PC-9 (cell line): ENCODE measurements at regions not wholly inside any gene's neighbourhood (a gene's known extent, or its start where the extent isn't known, plus 50 kb on each side); places are given as distances from the start of the nearest gene placed in this dataset.
A peak's percentile ranks its signal among the peaks of the same experiment; 100 is the strongest.
"Not testable (repeated sequence)": the region's sequence is repeated elsewhere in the genome, so short reads cannot be mapped to it uniquely, and the experiment has no call there.

ENCODE experiments used
- BruUV-seq: library from RNA; stranded (reverse); fragments of 400-500 nt; replicated peaks from 2 replicates; lab custom pipeline; 2021; lab: Mats Ljungman, UMichigan
- CTCF ChIA-PET: fragments of 300-600 bp; sonication (Branson Sonifier 250); formaldehyde crosslinking; loops from one replicate; lab custom pipeline; 2022; ENCODE audit warnings: antibody characterized with exemption; lab: Charles Lee
- POLR2A ChIA-PET: fragments of 300-600 bp; sonication (Branson Sonifier 250); formaldehyde crosslinking; loops from one replicate; lab custom pipeline; 2022; ENCODE audit warnings: antibody characterized with exemption; ENCODE audit not compliant: unreplicated experiment; lab: Charles Lee
- DNase-seq, 2 experiments: peaks; one replicate each; pipeline versions ENCODE4 v3.0.0 to v3.0.0-alpha.2; 2015 to 2022; ENCODE audit warnings: mixed read lengths in 1 of 2
- H2AFZ ChIP-seq: fragments of 200-600 bp; sonication (generic); 2 replicates; pipeline ENCODE4 v1.8.1; 2017; ENCODE audit warnings: antibody characterized with exemption
- H3F3A ChIP-seq: fragments of 200-600 bp; sonication (generic); 2 replicates; pipeline ENCODE4 v1.8.1; 2017; ENCODE audit warnings: antibody characterized with exemption, mild to moderate bottlenecking, low read depth; ENCODE audit not compliant: insufficient read depth
- H3K27ac ChIP-seq: fragments of 200-600 bp; sonication (generic); 2 replicates; pipeline ENCODE4 v1.6.1; 2016; ENCODE audit warnings: mixed run types
- H3K27me3 ChIP-seq: fragments of 200-600 bp; sonication (generic); 2 replicates; pipeline ENCODE4 v1.6.1; 2016; ENCODE audit warnings: low read depth, mixed run types; ENCODE audit not compliant: insufficient read depth
- H3K36me3 ChIP-seq: fragments of 200-600 bp; sonication (generic); 2 replicates; pipeline ENCODE4 v1.6.1; 2016; ENCODE audit warnings: low read depth, mixed run types
- H3K4me1 ChIP-seq: fragments of 200-600 bp; sonication (generic); replicated peaks from 2 replicates; pipeline ENCODE4 v1.6.1; 2016; ENCODE audit warnings: mixed run types; ENCODE audit not compliant: insufficient read depth
- H3K4me2 ChIP-seq: fragments of 200-600 bp; sonication (generic); 2 replicates; pipeline ENCODE4 v1.6.1; 2017; ENCODE audit warnings: mixed run types
- H3K4me3 ChIP-seq: fragments of 200-600 bp; sonication (generic); 2 replicates; pipeline ENCODE4 v1.6.1; 2016; ENCODE audit warnings: mixed run types
- H3K79me2 ChIP-seq: fragments of 200-600 bp; sonication (generic); 2 replicates; pipeline ENCODE4 v1.6.1; 2017; ENCODE audit warnings: low read depth, mixed run types
- H3K9me2 ChIP-seq: fragments of 200-600 bp; sonication (generic); 2 replicates; pipeline ENCODE4 v1.8.1; 2017; ENCODE audit warnings: mild to moderate bottlenecking; ENCODE audit not compliant: insufficient read depth
- H3K9me3 ChIP-seq: fragments of 200-600 bp; sonication (generic); 2 replicates; pipeline ENCODE4 v1.8.1; 2016; ENCODE audit warnings: low read depth; ENCODE audit not compliant: insufficient read depth
- H4K20me1 ChIP-seq: fragments of 200-600 bp; sonication (generic); 2 replicates; pipeline ENCODE4 v1.8.1; 2017; ENCODE audit not compliant: insufficient read depth
- intact Hi-C: fragments of 100-400 bp; cut with micrococcal nuclease; formaldehyde crosslinking; loops from one replicate; pipeline ENCODE4 v1.10.0; 2022; ENCODE audit not compliant: unreplicated experiment
- TF ChIP-seq, protein P1 (sequence below): fragments of 200-600 bp; sonication (generic); conservative IDR thresholded peaks from 2 replicates; pipeline ENCODE4 v1.6.1; 2017; ENCODE audit warnings: mixed run types, antibody characterized with exemption, mild to moderate bottlenecking, moderate library complexity

DNA sequence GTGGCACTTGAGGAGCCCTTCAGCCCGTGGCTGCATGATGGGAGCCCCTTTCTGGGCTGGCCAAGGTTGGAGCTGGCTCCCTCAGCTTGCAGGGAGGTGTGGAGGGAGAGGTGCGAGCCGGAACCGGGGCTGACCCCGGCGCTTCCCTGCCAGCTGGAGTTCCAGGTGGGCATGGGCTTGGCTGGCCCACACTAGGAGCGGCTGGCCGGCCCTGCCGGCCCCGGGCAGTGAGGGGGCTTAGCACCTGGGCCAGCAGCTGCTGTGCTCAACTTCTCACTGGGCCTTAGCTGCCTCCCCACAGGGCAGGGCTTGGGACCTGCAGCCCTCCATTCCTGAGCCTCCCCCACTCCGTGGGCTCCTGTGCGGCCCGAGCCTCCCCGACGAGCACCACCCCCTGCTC is 76.4 kb upstream of the FRG2C start:
- H3K4me1 ChIP-seq, H2AFZ ChIP-seq, CTCF ChIA-PET, H3K4me2 ChIP-seq, intact Hi-C loops, H4K20me1 ChIP-seq, H3K36me3 ChIP-seq, H3F3A ChIP-seq, H3K9me3 ChIP-seq, H3K4me3 ChIP-seq, H3K79me2 ChIP-seq, H3K27ac ChIP-seq, H3K9me2 ChIP-seq, BruUV-seq, DNase-seq, POLR2A ChIA-PET: not testable (repeated sequence)
- H3K27me3 ChIP-seq: peaks cover 68% of the 10 kb centered on the region

DNA sequence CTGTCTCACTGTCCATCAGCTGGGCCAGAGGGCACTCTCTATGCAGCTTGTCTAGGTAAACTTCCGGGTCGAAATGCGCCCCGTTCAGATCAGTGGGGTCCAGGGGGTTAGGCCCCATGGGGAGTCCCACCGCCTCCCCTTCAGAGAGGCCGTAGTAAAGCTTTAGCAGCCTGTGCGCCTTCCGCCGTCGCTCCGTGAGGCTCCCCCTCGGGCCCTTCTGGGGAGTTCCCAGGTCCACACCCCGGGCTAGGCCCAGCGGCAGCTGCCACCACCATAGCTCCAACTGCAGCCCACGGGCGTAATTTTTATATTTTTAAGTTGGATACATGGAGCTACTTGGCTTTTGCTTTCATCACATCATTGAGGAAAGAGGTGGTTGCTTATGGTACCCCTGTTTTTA is 73.7 kb upstream of the FRG2C start:
- H3F3A ChIP-seq, H3K9me3 ChIP-seq, BruUV-seq, H2AFZ ChIP-seq, H3K4me3 ChIP-seq, H3K4me1 ChIP-seq, POLR2A ChIA-PET, CTCF ChIA-PET, H4K20me1 ChIP-seq, H3K36me3 ChIP-seq, H3K9me2 ChIP-seq, H3K4me2 ChIP-seq, H3K27ac ChIP-seq, intact Hi-C loops, H3K79me2 ChIP-seq, DNase-seq: not testable (repeated sequence)
- peaks cover 68% of the 10 kb centered on the region for H3K27me3 ChIP-seq

DNA sequence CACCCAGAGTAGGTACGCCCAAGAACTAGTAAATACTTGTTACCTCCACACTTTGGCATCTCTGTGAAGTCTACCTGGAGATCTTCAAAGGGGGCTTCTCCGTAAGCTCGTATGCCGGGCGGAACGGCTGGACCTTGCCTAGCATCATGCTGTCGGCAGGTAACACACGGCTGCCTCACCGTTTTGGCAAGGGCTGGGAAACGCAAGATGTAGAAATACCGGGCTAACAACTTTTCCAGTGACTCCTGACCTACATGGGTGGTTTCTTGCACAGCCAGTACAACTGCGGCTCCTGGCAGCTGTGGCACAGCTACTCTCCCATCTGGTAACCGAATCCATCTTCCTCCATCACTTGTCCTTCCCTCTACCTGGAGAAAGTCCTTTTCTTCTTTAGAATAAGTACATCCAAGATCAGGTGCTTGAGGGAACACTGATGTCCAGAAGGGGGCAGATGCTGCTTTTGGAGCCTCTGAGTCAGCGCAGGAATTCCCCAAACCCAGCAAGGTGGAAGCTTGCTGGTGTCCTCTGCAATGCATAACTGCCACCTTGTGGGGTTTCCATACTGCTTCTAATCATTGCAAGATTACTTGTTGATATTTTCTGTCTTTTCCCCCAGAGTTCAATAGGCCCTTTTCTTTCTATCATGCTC is 59.7 kb upstream of the FRG2C start:
- H3K4me3 ChIP-seq, H3F3A ChIP-seq, H3K36me3 ChIP-seq, H3K9me3 ChIP-seq, intact Hi-C loops, H3K4me2 ChIP-seq, H3K9me2 ChIP-seq, CTCF ChIA-PET, H3K79me2 ChIP-seq, H4K20me1 ChIP-seq, POLR2A ChIA-PET, H3K4me1 ChIP-seq, H3K27ac ChIP-seq, H2AFZ ChIP-seq, BruUV-seq: not testable (repeated sequence)
- peaks cover 10% of the 10 kb centered on the region; the same call in 1 of the 2 replicates for H3K27me3 ChIP-seq
- TF ChIP-seq, protein P1, sequence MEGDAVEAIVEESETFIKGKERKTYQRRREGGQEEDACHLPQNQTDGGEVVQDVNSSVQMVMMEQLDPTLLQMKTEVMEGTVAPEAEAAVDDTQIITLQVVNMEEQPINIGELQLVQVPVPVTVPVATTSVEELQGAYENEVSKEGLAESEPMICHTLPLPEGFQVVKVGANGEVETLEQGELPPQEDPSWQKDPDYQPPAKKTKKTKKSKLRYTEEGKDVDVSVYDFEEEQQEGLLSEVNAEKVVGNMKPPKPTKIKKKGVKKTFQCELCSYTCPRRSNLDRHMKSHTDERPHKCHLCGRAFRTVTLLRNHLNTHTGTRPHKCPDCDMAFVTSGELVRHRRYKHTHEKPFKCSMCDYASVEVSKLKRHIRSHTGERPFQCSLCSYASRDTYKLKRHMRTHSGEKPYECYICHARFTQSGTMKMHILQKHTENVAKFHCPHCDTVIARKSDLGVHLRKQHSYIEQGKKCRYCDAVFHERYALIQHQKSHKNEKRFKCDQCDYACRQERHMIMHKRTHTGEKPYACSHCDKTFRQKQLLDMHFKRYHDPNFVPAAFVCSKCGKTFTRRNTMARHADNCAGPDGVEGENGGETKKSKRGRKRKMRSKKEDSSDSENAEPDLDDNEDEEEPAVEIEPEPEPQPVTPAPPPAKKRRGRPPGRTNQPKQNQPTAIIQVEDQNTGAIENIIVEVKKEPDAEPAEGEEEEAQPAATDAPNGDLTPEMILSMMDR: peak; percentile 26; the same call in 1 of the 2 replicates
- DNase-seq: peak; percentile 19 to 39

DNA sequence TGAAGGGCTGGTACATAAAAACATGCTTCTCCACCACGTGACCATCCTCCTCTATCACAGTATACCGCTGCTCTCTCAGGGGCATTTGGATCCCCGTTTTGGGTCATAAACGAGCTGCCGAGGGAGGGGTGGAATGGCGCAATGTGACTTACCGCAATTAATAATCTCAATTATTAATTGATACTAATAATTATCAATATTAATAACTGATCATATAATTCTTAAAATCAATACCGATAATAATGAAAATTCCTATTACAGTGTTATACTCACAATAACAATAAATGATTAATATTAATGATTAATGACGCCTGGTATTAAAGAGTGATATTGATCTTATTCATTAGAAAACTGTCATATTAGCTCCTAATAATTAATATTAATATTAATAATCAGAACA is 56.1 kb upstream of the FRG2C start:
- CTCF ChIA-PET, H3K4me3 ChIP-seq, H2AFZ ChIP-seq, H3K9me3 ChIP-seq, H3K9me2 ChIP-seq, BruUV-seq, H3K27ac ChIP-seq, intact Hi-C loops, H3K4me1 ChIP-seq, H3F3A ChIP-seq, DNase-seq, H3K36me3 ChIP-seq, POLR2A ChIA-PET, H3K79me2 ChIP-seq, H3K4me2 ChIP-seq, H4K20me1 ChIP-seq, H3K27me3 ChIP-seq: not testable (repeated sequence)

DNA sequence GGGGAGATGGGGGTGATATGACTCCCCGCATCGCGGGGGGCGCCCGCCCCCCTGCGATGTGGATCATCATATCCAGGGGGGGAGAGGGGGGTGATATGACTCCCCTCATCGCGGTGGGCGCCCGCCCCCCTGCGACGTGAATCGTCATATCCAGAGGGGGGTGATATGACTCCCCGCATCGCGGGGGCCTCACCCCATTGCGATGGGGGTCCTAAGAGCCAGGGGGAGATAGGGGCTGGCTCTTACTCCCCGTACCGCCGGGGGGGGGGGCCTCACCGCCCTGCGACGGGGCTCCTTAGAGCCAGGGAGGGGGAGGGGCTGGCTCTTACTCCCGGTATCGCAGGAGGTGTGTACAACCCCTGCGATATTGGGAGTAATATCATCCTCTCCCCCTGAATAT is 54.5 kb upstream of the FRG2C start:
- H3K27me3 ChIP-seq, H3K4me2 ChIP-seq, BruUV-seq, H3K9me3 ChIP-seq, H3K36me3 ChIP-seq, DNase-seq, H3K27ac ChIP-seq, H3K4me1 ChIP-seq, H3K4me3 ChIP-seq, H4K20me1 ChIP-seq, H2AFZ ChIP-seq, H3F3A ChIP-seq, intact Hi-C loops, CTCF ChIA-PET, H3K79me2 ChIP-seq, POLR2A ChIA-PET, H3K9me2 ChIP-seq: not testable (repeated sequence)
